ENCODE measurements at regions not wholly inside any gene's neighbourhood (a gene's known extent, or its start where the extent isn't known, plus 50 kb on each side); places are given as distances from the start of the nearest gene placed in this dataset.

GRCh38 chr6:8983202-8983688, 547.9 kb upstream of the SLC35B3 start:
- H3K27ac ChIP-seq, result no peak overlapping the region

GRCh38 chr6:8982668-8983067, 547.3 kb upstream of the SLC35B3 start:
- no peak overlapping the region for H3K27ac ChIP-seq
- TF ChIP-seq CTCF (conservative IDR thresholded peaks at IDR 0.05), result no peak

More at GRCh38 chr6:8983202-8983688, 547.9 kb upstream of the SLC35B3 start:
- peak; percentile 74 for TF ChIP-seq CTCF (conservative IDR thresholded peaks at IDR 0.05)

- TF ChIP-seq CTCF (conservative IDR thresholded peaks at IDR 0.05), result no peak
- no peak overlapping the region for H3K27ac ChIP-seq
These were observed 538.0 kb upstream of the SLC35B3 start for GRCh38 chr6:8973395-8973794.

- TF ChIP-seq CTCF (conservative IDR thresholded peaks at IDR 0.05), result no peak
- no peak overlapping the region for H3K27ac ChIP-seq
These were observed 534.4 kb upstream of the SLC35B3 start for GRCh38 chr6:8969747-8970146.

GRCh38 chr6:8958894-8959511, 523.7 kb upstream of the SLC35B3 start:
- TF ChIP-seq CTCF (conservative IDR thresholded peaks at IDR 0.05), result no peak
- H3K27ac ChIP-seq, result no peak overlapping the region

- no peak for TF ChIP-seq CTCF (conservative IDR thresholded peaks at IDR 0.05)
- H3K27ac ChIP-seq, result no peak overlapping the region
These were observed 518.0 kb upstream of the SLC35B3 start for GRCh38 chr6:8953310-8953709.

- H3K27ac ChIP-seq, result no peak overlapping the region
- TF ChIP-seq CTCF (conservative IDR thresholded peaks at IDR 0.05), result no peak
These were observed 513.4 kb upstream of the SLC35B3 start for GRCh38 chr6:8948733-8949132.

Measured in VCaP (cell line).